ENCODE measurements at regions not wholly inside any gene's neighbourhood (a gene's known extent, or its start where the extent isn't known, plus 50 kb on each side); places are given as distances from the start of the nearest gene placed in this dataset.

DNA sequence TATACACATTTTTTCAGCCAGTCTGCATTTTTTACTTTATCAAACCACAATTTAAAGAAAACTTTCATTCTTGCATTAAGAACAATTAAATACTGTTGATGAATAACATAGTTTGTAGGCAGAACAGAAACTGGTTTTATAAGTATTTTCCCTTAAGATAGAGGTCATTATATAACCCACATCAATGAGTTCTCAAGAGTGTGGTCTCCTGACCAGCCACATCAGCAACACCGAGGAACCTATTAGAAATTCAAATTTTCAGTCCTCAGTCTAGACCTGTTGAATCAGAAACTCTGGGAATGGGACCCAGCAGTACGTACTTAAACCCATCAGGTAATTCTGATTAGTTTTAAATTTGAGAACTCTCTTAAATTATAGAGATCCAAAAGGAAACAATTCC is 299.6 kb upstream of the ARSJ start:
- 67 to 73% methylated on average over 2 of the region's 2 CpGs for WGBS, 2 donors (ENCODE audit: low coverage in 1 of 2)
- Histone ChIP-seq H3K27ac (no peak overlapping the region), H3K4me3 (no peak overlapping the region), H3K9me3 (no peaks in the 10 kb centered on the region), H3K4me1 (no peaks in the 10 kb centered on the region), H3K36me3 (no peaks in the 10 kb centered on the region), H3K27me3 (no peaks in the 10 kb centered on the region)
- intact Hi-C loops (cut with DNase I; ENCODE audit: low total_unique reads) (no loop called here), in situ Hi-C loops (cut with MboI; ENCODE audit: low pct_ligation_motif_present in 1 of 4, low pct_unique_long_range_greater_than_20kb in 1 of 4, low sequenced_read_pairs in 3 of 4) (no loop called here)
- DNase-seq, result no peak
- no peak for TF ChIP-seq POLR2AphosphoS5 (IDR thresholded peaks at IDR 0.05)

GRCh38 chr4:114279711-114280110 is 300.3 kb upstream of the ARSJ start:
- H3K4me3 ChIP-seq, result no peak overlapping the region
- in situ Hi-C loops (cut with MboI; ENCODE audit: low pct_ligation_motif_present in 1 of 4, low pct_unique_long_range_greater_than_20kb in 1 of 4, low sequenced_read_pairs in 3 of 4), result no loop called here
- H3K9me3 ChIP-seq, result no peaks in the 10 kb centered on the region
- no peaks in the 10 kb centered on the region for H3K4me1 ChIP-seq
- intact Hi-C loops (cut with DNase I; ENCODE audit: low total_unique reads), result no loop called here
- DNase-seq, result no peak
- WGBS, 2 donors (ENCODE audit: low coverage in 1 of 2), result 44 to 56% methylated on average over 3 of the region's 3 CpGs
- H3K27me3 ChIP-seq, result no peaks in the 10 kb centered on the region
- no peak overlapping the region for H3K27ac ChIP-seq
- TF ChIP-seq, protein P1, sequence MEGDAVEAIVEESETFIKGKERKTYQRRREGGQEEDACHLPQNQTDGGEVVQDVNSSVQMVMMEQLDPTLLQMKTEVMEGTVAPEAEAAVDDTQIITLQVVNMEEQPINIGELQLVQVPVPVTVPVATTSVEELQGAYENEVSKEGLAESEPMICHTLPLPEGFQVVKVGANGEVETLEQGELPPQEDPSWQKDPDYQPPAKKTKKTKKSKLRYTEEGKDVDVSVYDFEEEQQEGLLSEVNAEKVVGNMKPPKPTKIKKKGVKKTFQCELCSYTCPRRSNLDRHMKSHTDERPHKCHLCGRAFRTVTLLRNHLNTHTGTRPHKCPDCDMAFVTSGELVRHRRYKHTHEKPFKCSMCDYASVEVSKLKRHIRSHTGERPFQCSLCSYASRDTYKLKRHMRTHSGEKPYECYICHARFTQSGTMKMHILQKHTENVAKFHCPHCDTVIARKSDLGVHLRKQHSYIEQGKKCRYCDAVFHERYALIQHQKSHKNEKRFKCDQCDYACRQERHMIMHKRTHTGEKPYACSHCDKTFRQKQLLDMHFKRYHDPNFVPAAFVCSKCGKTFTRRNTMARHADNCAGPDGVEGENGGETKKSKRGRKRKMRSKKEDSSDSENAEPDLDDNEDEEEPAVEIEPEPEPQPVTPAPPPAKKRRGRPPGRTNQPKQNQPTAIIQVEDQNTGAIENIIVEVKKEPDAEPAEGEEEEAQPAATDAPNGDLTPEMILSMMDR (IDR thresholded peaks at IDR 0.05), result no peak
- TF ChIP-seq POLR2AphosphoS5 (IDR thresholded peaks at IDR 0.05), result no peak
- no peak for TF ChIP-seq EP300 (IDR thresholded peaks at IDR 0.05; ENCODE audit: low read depth)
- TF ChIP-seq POLR2A (IDR thresholded peaks at IDR 0.05), result no peak
- no peaks in the 10 kb centered on the region for H3K36me3 ChIP-seq

DNA sequence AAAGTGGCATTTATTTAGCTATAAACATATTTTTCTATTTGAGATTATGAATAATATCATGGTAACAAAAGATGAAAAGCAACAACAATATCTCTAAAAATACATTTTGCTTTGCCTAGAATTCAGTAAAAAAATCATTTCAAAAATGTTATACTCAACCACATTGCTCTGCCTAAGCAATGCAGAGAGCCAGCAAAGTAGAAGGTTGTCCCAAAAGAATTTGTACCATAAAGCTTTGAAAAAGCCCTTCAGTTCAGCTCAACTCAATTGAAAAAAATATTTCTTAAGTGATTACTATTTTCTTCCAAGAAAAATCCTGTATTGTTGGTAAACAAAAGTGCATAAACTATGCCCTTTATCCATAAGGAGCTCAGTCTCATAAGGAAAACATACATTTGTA is 301.2 kb upstream of the ARSJ start:
- Histone ChIP-seq H3K4me1 (no peaks in the 10 kb centered on the region), H3K4me3 (no peak overlapping the region), H3K27me3 (no peaks in the 10 kb centered on the region), H3K27ac (no peak overlapping the region), H3K36me3 (no peaks in the 10 kb centered on the region), H3K9me3 (no peaks in the 10 kb centered on the region)
- DNase-seq, result no peak
- TF ChIP-seq, protein P1 (IDR thresholded peaks at IDR 0.05), result no peak
- TF ChIP-seq POLR2AphosphoS5 (IDR thresholded peaks at IDR 0.05), result no peak
- no peak for TF ChIP-seq EP300 (IDR thresholded peaks at IDR 0.05; ENCODE audit: low read depth)
- no peak for TF ChIP-seq POLR2A (IDR thresholded peaks at IDR 0.05)
- in situ Hi-C loops (cut with MboI; ENCODE audit: low pct_ligation_motif_present in 1 of 4, low pct_unique_long_range_greater_than_20kb in 1 of 4, low sequenced_read_pairs in 3 of 4) (no loop called here), intact Hi-C loops (cut with DNase I; ENCODE audit: low total_unique reads) (no loop called here)

GRCh38 chr4:114281164-114281960 is 301.9 kb upstream of the ARSJ start:
- H3K27me3 ChIP-seq, result no peaks in the 10 kb centered on the region
- in situ Hi-C loops (cut with MboI; ENCODE audit: low pct_ligation_motif_present in 1 of 4, low pct_unique_long_range_greater_than_20kb in 1 of 4, low sequenced_read_pairs in 3 of 4), result no loop called here
- DNase-seq, result no peak

More at GRCh38 chr4:114281164-114281960, 301.9 kb upstream of the ARSJ start:
- no peak overlapping the region for H3K27ac ChIP-seq
- TF ChIP-seq POLR2A (IDR thresholded peaks at IDR 0.05), result no peak
- TF ChIP-seq POLR2AphosphoS5 (IDR thresholded peaks at IDR 0.05), result no peak
- TF ChIP-seq EP300 (IDR thresholded peaks at IDR 0.05; ENCODE audit: low read depth), result no peak
- TF ChIP-seq, protein P1 (IDR thresholded peaks at IDR 0.05), result no peak
- 87 to 88% methylated on average over 6 of the region's 6 CpGs for WGBS, 2 donors (ENCODE audit: low coverage in 1 of 2)
- no peaks in the 10 kb centered on the region for H3K9me3 ChIP-seq
- no peak overlapping the region for H3K4me3 ChIP-seq
- no peaks in the 10 kb centered on the region for H3K4me1 ChIP-seq
- no peaks in the 10 kb centered on the region for H3K36me3 ChIP-seq
- intact Hi-C loops (cut with DNase I; ENCODE audit: low total_unique reads), result no loop called here

Measured in transverse colon (tissue), 4 donors.